GM19395 (cell line): ENCODE measurements at regions not wholly inside any gene's neighbourhood (a gene's known extent, or its start where the extent isn't known, plus 50 kb on each side); places are given as distances from the start of the nearest gene placed in this dataset.
A peak's percentile ranks its signal among the peaks of the same experiment; 100 is the strongest.

Source experiments
- ATAC-seq: cut with Tn5 transposase; IDR thresholded peaks from one replicate; pipeline ENCODE4 v1.9.1; 2021; ENCODE audit warnings: mild to moderate bottlenecking, moderate library complexity; ENCODE audit not compliant: unreplicated experiment

- no peak for ATAC-seq
These were observed 212.4 kb upstream of the STK17B start for GRCh38 chr2:196383799-196384198.

- ATAC-seq: peak; percentile 79
These were observed 213.4 kb upstream of the STK17B start for GRCh38 chr2:196384729-196385128.

- no peak for ATAC-seq
These were observed 218.3 kb upstream of the STK17B start for GRCh38 chr2:196389670-196390069.

GRCh38 chr2:196390243-196391148, 219.1 kb upstream of the STK17B start:
- ATAC-seq: no peak

GRCh38 chr2:196391149-196391479, 219.7 kb upstream of the STK17B start:
- no peak for ATAC-seq

- no peak for ATAC-seq
These were observed 227.7 kb upstream of the STK17B start for GRCh38 chr2:196399096-196399495.

GRCh38 chr2:196399722-196400691, 228.6 kb upstream of the STK17B start:
- ATAC-seq: no peak

GRCh38 chr2:196403471-196403870, 232.1 kb upstream of the STK17B start:
- ATAC-seq: no peak

GRCh38 chr2:196404276-196404675, 232.9 kb upstream of the STK17B start:
- no peak for ATAC-seq

- no peak for ATAC-seq
These were observed 231.7 kb upstream of the CCDC150 start for GRCh38 chr2:196407675-196408264.

- peak; percentile 55 for ATAC-seq
These were observed 230.1 kb upstream of the CCDC150 start for GRCh38 chr2:196409376-196409775.

GRCh38 chr2:196410008-196410407, 229.5 kb upstream of the CCDC150 start:
- no peak for ATAC-seq

- ATAC-seq: peak; percentile 78
These were observed 225.7 kb upstream of the CCDC150 start for GRCh38 chr2:196413821-196414274.

GRCh38 chr2:196415384-196415783, 224.1 kb upstream of the CCDC150 start:
- ATAC-seq: peak; percentile 62

- no peak for ATAC-seq
These were observed 219.4 kb upstream of the CCDC150 start for GRCh38 chr2:196420143-196420542.

- ATAC-seq: no peak
These were observed 217.6 kb upstream of the CCDC150 start for GRCh38 chr2:196421880-196422279.

GRCh38 chr2:196422361-196422760, 217.2 kb upstream of the CCDC150 start:
- no peak for ATAC-seq

GRCh38 chr2:196426122-196426521, 213.4 kb upstream of the CCDC150 start:
- no peak for ATAC-seq

GRCh38 chr2:196427986-196428634, 211.4 kb upstream of the CCDC150 start:
- ATAC-seq: no peak

- no peak for ATAC-seq
These were observed 208.4 kb upstream of the CCDC150 start for GRCh38 chr2:196431076-196431475.

GRCh38 chr2:196431957-196432356, 207.6 kb upstream of the CCDC150 start:
- ATAC-seq: no peak
